B cell (primary cell): ENCODE measurements at regions not wholly inside any gene's neighbourhood (a gene's known extent, or its start where the extent isn't known, plus 50 kb on each side); places are given as distances from the start of the nearest gene placed in this dataset.

Experiments
- EZH2 ChIP-seq: IDR thresholded peaks from 2 replicates; pipeline ENCODE4 v1.6.1; 2012; ENCODE audit warnings: borderline replicate concordance, low read depth, mild to moderate bottlenecking, moderate library complexity, low read length; ENCODE audit not compliant: insufficient read depth, poor library complexity, severe bottlenecking
- TF ChIP-seq, protein P1 (sequence below): fragments of 200-600 bp; IDR thresholded peaks from one replicate; pipeline ENCODE4 v1.8.0; 2022; ENCODE audit warnings: antibody characterized with exemption, mild to moderate bottlenecking

GRCh38 chr12:9391815-9392214, 183.6 kb upstream of the PZP start:
- TF ChIP-seq, protein P1, sequence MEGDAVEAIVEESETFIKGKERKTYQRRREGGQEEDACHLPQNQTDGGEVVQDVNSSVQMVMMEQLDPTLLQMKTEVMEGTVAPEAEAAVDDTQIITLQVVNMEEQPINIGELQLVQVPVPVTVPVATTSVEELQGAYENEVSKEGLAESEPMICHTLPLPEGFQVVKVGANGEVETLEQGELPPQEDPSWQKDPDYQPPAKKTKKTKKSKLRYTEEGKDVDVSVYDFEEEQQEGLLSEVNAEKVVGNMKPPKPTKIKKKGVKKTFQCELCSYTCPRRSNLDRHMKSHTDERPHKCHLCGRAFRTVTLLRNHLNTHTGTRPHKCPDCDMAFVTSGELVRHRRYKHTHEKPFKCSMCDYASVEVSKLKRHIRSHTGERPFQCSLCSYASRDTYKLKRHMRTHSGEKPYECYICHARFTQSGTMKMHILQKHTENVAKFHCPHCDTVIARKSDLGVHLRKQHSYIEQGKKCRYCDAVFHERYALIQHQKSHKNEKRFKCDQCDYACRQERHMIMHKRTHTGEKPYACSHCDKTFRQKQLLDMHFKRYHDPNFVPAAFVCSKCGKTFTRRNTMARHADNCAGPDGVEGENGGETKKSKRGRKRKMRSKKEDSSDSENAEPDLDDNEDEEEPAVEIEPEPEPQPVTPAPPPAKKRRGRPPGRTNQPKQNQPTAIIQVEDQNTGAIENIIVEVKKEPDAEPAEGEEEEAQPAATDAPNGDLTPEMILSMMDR: no peak
- TF ChIP-seq EZH2: no peak
